GM12891 (cell line): ENCODE measurements at regions not wholly inside any gene's neighbourhood (a gene's known extent, or its start where the extent isn't known, plus 50 kb on each side); places are given as distances from the start of the nearest gene placed in this dataset.

Experiments
- DNase-seq: peaks from one replicate; pipeline ENCODE4 v3.0.0; 2011; ENCODE audit warnings: low spot score; ENCODE audit not compliant: insufficient read length
- FAIRE-seq: peaks from 2 replicates; lab custom pipeline; 2011; peaks lifted over from hg19 to GRCh38; lab: Jason Lieb, UNC
- PAX5 ChIP-seq: IDR thresholded peaks from 2 replicates; pipeline ENCODE4 v1.6.1; 2011; ENCODE audit warnings: low read length, moderate library complexity, mild to moderate bottlenecking; ENCODE audit not compliant: insufficient read depth, severe bottlenecking
- POLR2A ChIP-seq: IDR thresholded peaks from 2 replicates; pipeline ENCODE4 v1.6.1; 2011; ENCODE audit warnings: low read depth, low read length, control low read depth
- POLR2AphosphoS5 ChIP-seq: IDR thresholded peaks from 2 replicates; pipeline ENCODE4 v1.6.1; 2011; ENCODE audit warnings: low read depth, low read length, control low read depth
- POU2F2 ChIP-seq: IDR thresholded peaks from 2 replicates; pipeline ENCODE4 v1.6.1; 2011; ENCODE audit warnings: low read depth, mild to moderate bottlenecking, control low read depth, low read length, moderate library complexity
- SPI1 ChIP-seq: IDR thresholded peaks from 2 replicates; pipeline ENCODE4 v1.6.1; 2011; ENCODE audit warnings: low read depth, low read length, control low read depth
- TAF1 ChIP-seq: IDR thresholded peaks from 2 replicates; pipeline ENCODE4 v1.6.1; 2011; ENCODE audit warnings: low read depth, low read length, control low read depth

GRCh38 chr4:30950737-30951136 lies 230.6 kb downstream of the PCDH7 start:
- no peak for FAIRE-seq
- no peak for DNase-seq

GRCh38 chr4:30952526-30953219 lies 232.5 kb downstream of the PCDH7 start:
- TF ChIP-seq POU2F2 = no peak
- no peak for TF ChIP-seq TAF1
- no peak for FAIRE-seq

More at GRCh38 chr4:30950737-30951136, 230.6 kb downstream of the PCDH7 start:
- TF ChIP-seq PAX5 = no peak
- no peak for TF ChIP-seq POLR2A
- TF ChIP-seq TAF1 = no peak
- no peak for TF ChIP-seq POLR2AphosphoS5
- TF ChIP-seq SPI1 = no peak
- TF ChIP-seq POU2F2 = no peak

GRCh38 chr4:30953799-30954198 lies 233.6 kb downstream of the PCDH7 start:
- FAIRE-seq (no peak), DNase-seq (no peak)
- TF ChIP-seq TAF1 = no peak

More at GRCh38 chr4:30952526-30953219, 232.5 kb downstream of the PCDH7 start:
- no peak for DNase-seq

- FAIRE-seq = no peak
- TF ChIP-seq POU2F2 (no peak), TAF1 (no peak), POLR2A (no peak), POLR2AphosphoS5 (no peak), SPI1 (no peak), PAX5 (no peak)
- DNase-seq = no peak
Observed at GRCh38 chr4:30956916-30957315, 236.7 kb downstream of the PCDH7 start.

- FAIRE-seq (no peak), DNase-seq (no peak)
- TF ChIP-seq PAX5 (no peak), POU2F2 (no peak), TAF1 (no peak)
Observed at GRCh38 chr4:30957706-30958105, 237.5 kb downstream of the PCDH7 start.

GRCh38 chr4:30959781-30960485 lies 239.8 kb downstream of the PCDH7 start:
- FAIRE-seq = no peak
- TF ChIP-seq POLR2AphosphoS5 (no peak), TAF1 (no peak), POLR2A (no peak), PAX5 (no peak), SPI1 (no peak), POU2F2 (no peak)
- no peak for DNase-seq

GRCh38 chr4:30962939-30963338 lies 242.8 kb downstream of the PCDH7 start:
- TF ChIP-seq SPI1 = no peak
- TF ChIP-seq POLR2AphosphoS5 = no peak
- TF ChIP-seq PAX5 = no peak
- no peak for DNase-seq
- no peak for FAIRE-seq

- DNase-seq (no peak), FAIRE-seq (no peak)
- TF ChIP-seq POLR2A = no peak
- TF ChIP-seq TAF1 = no peak
- TF ChIP-seq SPI1 = no peak
- TF ChIP-seq POLR2AphosphoS5 = no peak
- TF ChIP-seq PAX5 = no peak
- TF ChIP-seq POU2F2 = no peak
Observed at GRCh38 chr4:30968926-30969325, 248.8 kb downstream of the PCDH7 start.

GRCh38 chr4:30972542-30972941 lies 252.4 kb downstream of the PCDH7 start:
- TF ChIP-seq TAF1 = no peak
- TF ChIP-seq POLR2A = no peak
- no peak for TF ChIP-seq PAX5
- no peak for TF ChIP-seq POU2F2
- TF ChIP-seq POLR2AphosphoS5 = no peak
- TF ChIP-seq SPI1 = no peak
- FAIRE-seq = no peak

GRCh38 chr4:30973993-30974392 lies 253.8 kb downstream of the PCDH7 start:
- FAIRE-seq (no peak), DNase-seq (no peak)
- TF ChIP-seq POU2F2 = no peak
- no peak for TF ChIP-seq SPI1
- TF ChIP-seq POLR2AphosphoS5 = no peak
- TF ChIP-seq PAX5 = no peak
- no peak for TF ChIP-seq TAF1
- TF ChIP-seq POLR2A = no peak

More at GRCh38 chr4:30972542-30972941, 252.4 kb downstream of the PCDH7 start:
- no peak for DNase-seq
